GM19238 (cell line): ENCODE measurements at regions not wholly inside any gene's neighbourhood (a gene's known extent, or its start where the extent isn't known, plus 50 kb on each side); places are given as distances from the start of the nearest gene placed in this dataset.
A peak's percentile ranks its signal among the peaks of the same experiment; 100 is the strongest.

ENCODE experiments used
- DNase-seq: peaks from one replicate; pipeline ENCODE4 v3.0.0; 2011; ENCODE audit warnings: low spot score; ENCODE audit not compliant: insufficient read length

- DNase-seq = no peak
These were observed 220.8 kb upstream of the SLC24A2 start for GRCh38 chr9:20009606-20010005.

GRCh38 chr9:20002011-20002410 lies 213.2 kb upstream of the SLC24A2 start:
- no peak for DNase-seq

GRCh38 chr9:20001058-20001457 lies 212.2 kb upstream of the SLC24A2 start:
- DNase-seq = no peak

GRCh38 chr9:19999491-20000057 lies 210.7 kb upstream of the SLC24A2 start:
- peak; percentile 12 for DNase-seq

- no peak for DNase-seq
These were observed 210.1 kb upstream of the SLC24A2 start for GRCh38 chr9:19998823-19999455.

- peak; percentile 9 for DNase-seq
These were observed 209.3 kb upstream of the SLC24A2 start for GRCh38 chr9:19998153-19998552.

GRCh38 chr9:19995619-19996018 lies 206.8 kb upstream of the SLC24A2 start:
- no peak for DNase-seq

GRCh38 chr9:19994296-19994695 lies 205.5 kb upstream of the SLC24A2 start:
- DNase-seq = no peak

- no peak for DNase-seq
These were observed 203.7 kb upstream of the SLC24A2 start for GRCh38 chr9:19992556-19992955.

GRCh38 chr9:19989213-19989612 lies 200.4 kb upstream of the SLC24A2 start:
- no peak for DNase-seq

- no peak for DNase-seq
These were observed 199.4 kb upstream of the SLC24A2 start for GRCh38 chr9:19988281-19988680.

GRCh38 chr9:19985081-19985480 lies 196.2 kb upstream of the SLC24A2 start:
- DNase-seq = no peak

- no peak for DNase-seq
These were observed 187.4 kb upstream of the SLC24A2 start for GRCh38 chr9:19976226-19976625.

- no peak for DNase-seq
These were observed 186.7 kb upstream of the SLC24A2 start for GRCh38 chr9:19975499-19975898.

- DNase-seq = no peak
These were observed 180.9 kb upstream of the SLC24A2 start for GRCh38 chr9:19969721-19970120.

- no peak for DNase-seq
These were observed 179.1 kb upstream of the SLC24A2 start for GRCh38 chr9:19967888-19968459.

GRCh38 chr9:19967216-19967887 lies 178.5 kb upstream of the SLC24A2 start:
- no peak for DNase-seq

GRCh38 chr9:19965336-19965735 lies 176.5 kb upstream of the SLC24A2 start:
- no peak for DNase-seq

- DNase-seq = no peak
These were observed 159.2 kb upstream of the SLC24A2 start for GRCh38 chr9:19947996-19948395.

- DNase-seq = no peak
These were observed 157.7 kb upstream of the SLC24A2 start for GRCh38 chr9:19946441-19947109.

- no peak for DNase-seq
These were observed 153.0 kb upstream of the SLC24A2 start for GRCh38 chr9:19941874-19942273.
